Keratinocyte (primary cell): ENCODE measurements at regions not wholly inside any gene's neighbourhood (a gene's known extent, or its start where the extent isn't known, plus 50 kb on each side); places are given as distances from the start of the nearest gene placed in this dataset.

Source experiments
- DNase-seq: peaks from one replicate; pipeline ENCODE4 v3.0.0-alpha.2; 2011; ENCODE audit warnings: low read depth, missing footprints, low spot score
- FAIRE-seq: peaks from 2 replicates; lab custom pipeline; 2011; peaks lifted over from hg19 to GRCh38; lab: Jason Lieb, UNC
- H2AFZ ChIP-seq: 2 replicates; pipeline ENCODE4 v1.6.0; 2012; ENCODE audit warnings: low read length, control low read depth, inconsistent platforms; ENCODE audit not compliant: control insufficient read depth
- H3K27ac ChIP-seq: 2 replicates; pipeline ENCODE4 v1.5.1; 2011; ENCODE audit warnings: low read length; ENCODE audit not compliant: control insufficient read depth, insufficient read depth
- H3K27me3 ChIP-seq: 3 replicates; pipeline ENCODE4 v1.6.0; 2011; ENCODE audit warnings: low read length; ENCODE audit not compliant: control insufficient read depth, insufficient read depth; ENCODE audit errors: extremely low read depth
- H3K36me3 ChIP-seq, 2 experiments: 2 replicates in 1 of 2; 3 replicates in 1 of 2; pipeline ENCODE4 v1.5.1; 2011; ENCODE audit warnings: low read length in 2 of 2, mild to moderate bottlenecking in 1 of 2; ENCODE audit not compliant: control insufficient read depth in 2 of 2, insufficient read depth in 2 of 2; ENCODE audit errors: extremely low read depth in 1 of 2
- H3K4me1 ChIP-seq: 3 replicates; pipeline ENCODE4 v1.5.1; 2011; ENCODE audit warnings: low read length; ENCODE audit not compliant: control insufficient read depth, insufficient read depth; ENCODE audit errors: extremely low read depth
- H3K4me2 ChIP-seq: 3 replicates; pipeline ENCODE4 v1.6.0; 2011; ENCODE audit warnings: low read depth, low read length; ENCODE audit not compliant: control insufficient read depth, insufficient read depth; ENCODE audit errors: extremely low read depth
- H3K4me3 ChIP-seq, 3 experiments: fragments of 200-600 bp in 1 of 3; sonication (generic) in 1 of 3; 2 replicates in 2 of 3; 3 replicates in 1 of 3; pipeline ENCODE4 v1.5.1; 2011 to 2016; ENCODE audit warnings: low read length in 3 of 3, mild to moderate bottlenecking in 3 of 3, control low read depth in 2 of 3, inconsistent platforms in 1 of 3, low read depth in 1 of 3, mixed read lengths in 1 of 3, mixed run types in 1 of 3, moderate library complexity in 1 of 3; ENCODE audit not compliant: control insufficient read depth in 2 of 3, insufficient read depth in 2 of 3; ENCODE audit errors: extremely low read depth in 1 of 3
- H3K79me2 ChIP-seq: 2 replicates; pipeline ENCODE4 v1.6.0; 2012; ENCODE audit warnings: low read length; ENCODE audit not compliant: control insufficient read depth, insufficient read depth
- H3K9ac ChIP-seq: 3 replicates; pipeline ENCODE4 v1.6.0; 2011; ENCODE audit warnings: low read length; ENCODE audit not compliant: control insufficient read depth, insufficient read depth; ENCODE audit errors: extremely low read depth
- H3K9me1 ChIP-seq: 3 replicates; pipeline ENCODE4 v1.6.0; 2011; ENCODE audit warnings: low read length; ENCODE audit not compliant: control insufficient read depth, insufficient read depth; ENCODE audit errors: extremely low read depth
- H3K9me3 ChIP-seq: 2 replicates; pipeline ENCODE4 v1.5.1; 2012; ENCODE audit warnings: low read depth, low read length; ENCODE audit not compliant: control insufficient read depth
- H4K20me1 ChIP-seq: 3 replicates; pipeline ENCODE4 v1.6.0; 2011; ENCODE audit warnings: low read length; ENCODE audit not compliant: control insufficient read depth, insufficient read depth; ENCODE audit errors: extremely low read depth
- EZH2 ChIP-seq: IDR thresholded peaks from one replicate; pipeline ENCODE4 v1.6.1; 2012; ENCODE audit warnings: inconsistent platforms, mild to moderate bottlenecking, low read length, moderate library complexity
- dilution Hi-C: fragments of 300-500 bp; cut with MboI; formaldehyde crosslinking; loops from one replicate; pipeline ENCODE4 v1.7.0; 2020; ENCODE audit warnings: low sequenced_read_pairs; ENCODE audit not compliant: extremely low pct_ligation_motif_present
- TF ChIP-seq, protein P1 (sequence below), 3 experiments: IDR thresholded peaks in 1 of 3; conservative IDR thresholded peaks in 1 of 3; optimal IDR thresholded peaks in 1 of 3; 2 replicates in 2 of 3; 3 replicates in 1 of 3; pipeline versions ENCODE3 to v1.5.1; 2011; ENCODE audit warnings: low read length in 3 of 3, mild to moderate bottlenecking in 3 of 3, moderate library complexity in 2 of 3, control low read depth in 1 of 3, inconsistent platforms in 1 of 3; ENCODE audit not compliant: insufficient read depth in 2 of 3; ENCODE audit errors: extremely low read depth in 1 of 3

DNA sequence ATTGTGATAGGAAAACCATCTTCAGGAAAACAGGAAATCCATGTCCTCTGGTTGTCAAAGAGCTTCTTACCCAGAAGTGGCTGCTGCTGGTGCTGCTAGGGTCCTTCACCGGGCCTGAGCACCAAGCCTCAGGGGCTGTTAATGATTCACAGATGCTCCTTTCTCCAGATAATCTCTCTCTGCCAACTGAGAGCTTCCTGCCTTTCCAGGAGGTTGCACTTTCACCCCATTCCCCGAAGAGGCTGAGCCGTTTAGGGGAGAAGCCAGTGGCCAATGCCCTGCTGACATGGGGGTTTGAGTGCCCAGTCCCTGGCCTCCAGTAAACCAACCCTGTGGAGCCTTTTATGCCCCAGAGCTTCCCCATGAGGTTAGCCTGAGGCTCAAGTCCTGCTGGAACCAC is 122.4 kb downstream of the CBLN4 start:
- Histone ChIP-seq H3K9ac (no peak overlapping the region), H3K27me3 (no peaks in the 10 kb centered on the region), H4K20me1 (no peaks in the 10 kb centered on the region), H3K27ac (no peak overlapping the region), H3K4me3 (no peak overlapping the region), H3K4me2 (no peak overlapping the region), H3K9me3 (no peaks in the 10 kb centered on the region), H2AFZ (no peak overlapping the region), H3K79me2 (no peaks in the 10 kb centered on the region), H3K36me3 (no peaks in the 10 kb centered on the region), H3K4me1 (no peaks in the 10 kb centered on the region), H3K9me1 (no peaks in the 10 kb centered on the region)
- no peak for DNase-seq
- TF ChIP-seq, protein P1, sequence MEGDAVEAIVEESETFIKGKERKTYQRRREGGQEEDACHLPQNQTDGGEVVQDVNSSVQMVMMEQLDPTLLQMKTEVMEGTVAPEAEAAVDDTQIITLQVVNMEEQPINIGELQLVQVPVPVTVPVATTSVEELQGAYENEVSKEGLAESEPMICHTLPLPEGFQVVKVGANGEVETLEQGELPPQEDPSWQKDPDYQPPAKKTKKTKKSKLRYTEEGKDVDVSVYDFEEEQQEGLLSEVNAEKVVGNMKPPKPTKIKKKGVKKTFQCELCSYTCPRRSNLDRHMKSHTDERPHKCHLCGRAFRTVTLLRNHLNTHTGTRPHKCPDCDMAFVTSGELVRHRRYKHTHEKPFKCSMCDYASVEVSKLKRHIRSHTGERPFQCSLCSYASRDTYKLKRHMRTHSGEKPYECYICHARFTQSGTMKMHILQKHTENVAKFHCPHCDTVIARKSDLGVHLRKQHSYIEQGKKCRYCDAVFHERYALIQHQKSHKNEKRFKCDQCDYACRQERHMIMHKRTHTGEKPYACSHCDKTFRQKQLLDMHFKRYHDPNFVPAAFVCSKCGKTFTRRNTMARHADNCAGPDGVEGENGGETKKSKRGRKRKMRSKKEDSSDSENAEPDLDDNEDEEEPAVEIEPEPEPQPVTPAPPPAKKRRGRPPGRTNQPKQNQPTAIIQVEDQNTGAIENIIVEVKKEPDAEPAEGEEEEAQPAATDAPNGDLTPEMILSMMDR (optimal IDR thresholded peaks at IDR 0.05 in 1 of 3, IDR thresholded peaks at IDR 0.05 in 1 of 3, conservative IDR thresholded peaks at IDR 0.05 in 1 of 3; ENCODE audit: extremely low read depth in 1 of 3, insufficient read depth in 2 of 3, low read length in 3 of 3) = no peak
- TF ChIP-seq EZH2 = no peak
- dilution Hi-C loops = no loop called here
- FAIRE-seq = no peak

DNA sequence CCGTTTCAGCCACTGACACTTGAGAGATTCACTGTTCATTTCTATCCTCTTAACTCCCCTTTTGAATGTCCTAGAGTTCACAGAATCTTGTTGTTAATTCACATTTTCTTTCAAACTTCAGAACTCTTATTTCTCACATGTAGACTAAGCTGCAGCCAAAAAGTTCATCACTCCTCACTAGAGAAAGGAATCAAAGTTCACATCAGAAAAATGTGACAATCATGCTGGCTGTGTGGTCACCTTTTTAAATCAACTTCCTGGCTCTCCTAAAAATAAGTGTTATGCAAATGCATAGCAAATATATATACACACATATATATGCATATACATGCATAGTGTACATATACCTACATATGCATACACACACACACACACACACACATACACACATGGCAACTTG is 123.0 kb downstream of the CBLN4 start:
- FAIRE-seq (no peak), DNase-seq (no peak)
- Histone ChIP-seq H3K4me1 (no peaks in the 10 kb centered on the region), H3K36me3 (no peaks in the 10 kb centered on the region), H3K4me3 (no peak overlapping the region), H2AFZ (no peak overlapping the region), H3K79me2 (no peaks in the 10 kb centered on the region), H3K27me3 (no peaks in the 10 kb centered on the region), H3K9me1 (no peaks in the 10 kb centered on the region), H3K9me3 (no peaks in the 10 kb centered on the region), H3K9ac (no peak overlapping the region), H3K27ac (no peak overlapping the region), H4K20me1 (no peaks in the 10 kb centered on the region), H3K4me2 (no peak overlapping the region)
- dilution Hi-C loops = no loop called here
- TF ChIP-seq EZH2 = no peak
- TF ChIP-seq, protein P1 (optimal IDR thresholded peaks at IDR 0.05 in 1 of 3, IDR thresholded peaks at IDR 0.05 in 1 of 3, conservative IDR thresholded peaks at IDR 0.05 in 1 of 3; ENCODE audit: extremely low read depth in 1 of 3, insufficient read depth in 2 of 3, low read length in 3 of 3) = no peak
